ENCODE measurements at regions not wholly inside any gene's neighbourhood (a gene's known extent, or its start where the extent isn't known, plus 50 kb on each side); places are given as distances from the start of the nearest gene placed in this dataset.
"Not testable (repeated sequence)": the region's sequence is repeated elsewhere in the genome, so short reads cannot be mapped to it uniquely, and the experiment has no call there.

DNA sequence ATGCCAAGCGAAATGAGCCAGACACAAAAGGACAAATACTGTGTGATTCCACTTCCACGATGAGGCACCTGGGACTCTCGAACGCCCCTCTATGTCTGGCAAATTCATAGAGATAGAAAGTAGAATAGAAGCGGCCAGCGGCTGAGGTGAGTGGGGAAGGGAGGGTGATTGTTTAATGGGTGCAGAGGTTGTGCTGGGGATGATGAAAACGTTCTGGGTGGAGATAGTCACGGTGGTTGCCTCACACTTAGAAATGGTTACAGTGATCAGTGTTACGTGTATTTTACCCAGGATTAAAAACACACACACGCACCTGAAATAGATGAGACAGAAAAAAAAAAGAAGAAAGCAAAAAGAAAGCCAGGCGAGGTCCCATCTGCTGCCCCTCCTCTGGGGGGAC lies 4057.0 kb upstream of the TPTE start:
- TF ChIP-seq, protein P1, sequence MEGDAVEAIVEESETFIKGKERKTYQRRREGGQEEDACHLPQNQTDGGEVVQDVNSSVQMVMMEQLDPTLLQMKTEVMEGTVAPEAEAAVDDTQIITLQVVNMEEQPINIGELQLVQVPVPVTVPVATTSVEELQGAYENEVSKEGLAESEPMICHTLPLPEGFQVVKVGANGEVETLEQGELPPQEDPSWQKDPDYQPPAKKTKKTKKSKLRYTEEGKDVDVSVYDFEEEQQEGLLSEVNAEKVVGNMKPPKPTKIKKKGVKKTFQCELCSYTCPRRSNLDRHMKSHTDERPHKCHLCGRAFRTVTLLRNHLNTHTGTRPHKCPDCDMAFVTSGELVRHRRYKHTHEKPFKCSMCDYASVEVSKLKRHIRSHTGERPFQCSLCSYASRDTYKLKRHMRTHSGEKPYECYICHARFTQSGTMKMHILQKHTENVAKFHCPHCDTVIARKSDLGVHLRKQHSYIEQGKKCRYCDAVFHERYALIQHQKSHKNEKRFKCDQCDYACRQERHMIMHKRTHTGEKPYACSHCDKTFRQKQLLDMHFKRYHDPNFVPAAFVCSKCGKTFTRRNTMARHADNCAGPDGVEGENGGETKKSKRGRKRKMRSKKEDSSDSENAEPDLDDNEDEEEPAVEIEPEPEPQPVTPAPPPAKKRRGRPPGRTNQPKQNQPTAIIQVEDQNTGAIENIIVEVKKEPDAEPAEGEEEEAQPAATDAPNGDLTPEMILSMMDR (IDR thresholded peaks at IDR 0.05) = not testable (repeated sequence)
- not testable (repeated sequence) for TF ChIP-seq POLR2A, POLR2AphosphoS5 (IDR thresholded peaks at IDR 0.05)
